ENCODE measurements at regions not wholly inside any gene's neighbourhood (a gene's known extent, or its start where the extent isn't known, plus 50 kb on each side); places are given as distances from the start of the nearest gene placed in this dataset.

DNA sequence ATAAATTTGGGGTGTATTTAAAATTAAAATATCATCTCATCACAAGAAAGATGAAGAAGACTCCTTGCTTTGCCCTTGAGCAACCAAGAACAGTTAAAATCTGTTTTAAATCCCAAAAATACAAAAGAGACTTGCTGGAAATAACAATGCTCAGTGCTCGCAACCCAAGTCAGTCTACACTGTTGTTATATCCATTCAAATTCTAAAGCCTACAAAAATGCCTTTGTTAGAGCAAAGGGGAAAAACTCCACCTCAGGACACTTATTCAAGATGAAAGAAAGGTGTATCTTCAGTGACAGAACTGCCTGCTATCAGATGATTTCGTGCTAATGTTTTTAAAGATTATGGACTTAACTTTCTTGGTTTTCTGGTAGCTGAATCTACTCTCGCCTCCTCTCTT, 111.9 kb upstream of the TANK start:
- TF ChIP-seq, protein P1, sequence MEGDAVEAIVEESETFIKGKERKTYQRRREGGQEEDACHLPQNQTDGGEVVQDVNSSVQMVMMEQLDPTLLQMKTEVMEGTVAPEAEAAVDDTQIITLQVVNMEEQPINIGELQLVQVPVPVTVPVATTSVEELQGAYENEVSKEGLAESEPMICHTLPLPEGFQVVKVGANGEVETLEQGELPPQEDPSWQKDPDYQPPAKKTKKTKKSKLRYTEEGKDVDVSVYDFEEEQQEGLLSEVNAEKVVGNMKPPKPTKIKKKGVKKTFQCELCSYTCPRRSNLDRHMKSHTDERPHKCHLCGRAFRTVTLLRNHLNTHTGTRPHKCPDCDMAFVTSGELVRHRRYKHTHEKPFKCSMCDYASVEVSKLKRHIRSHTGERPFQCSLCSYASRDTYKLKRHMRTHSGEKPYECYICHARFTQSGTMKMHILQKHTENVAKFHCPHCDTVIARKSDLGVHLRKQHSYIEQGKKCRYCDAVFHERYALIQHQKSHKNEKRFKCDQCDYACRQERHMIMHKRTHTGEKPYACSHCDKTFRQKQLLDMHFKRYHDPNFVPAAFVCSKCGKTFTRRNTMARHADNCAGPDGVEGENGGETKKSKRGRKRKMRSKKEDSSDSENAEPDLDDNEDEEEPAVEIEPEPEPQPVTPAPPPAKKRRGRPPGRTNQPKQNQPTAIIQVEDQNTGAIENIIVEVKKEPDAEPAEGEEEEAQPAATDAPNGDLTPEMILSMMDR (IDR thresholded peaks at IDR 0.05): no peak
- no peak for TF ChIP-seq EZH2 (IDR thresholded peaks at IDR 0.05; ENCODE audit: borderline replicate concordance, insufficient read depth, low read depth, low read length, poor library complexity, severe bottlenecking)

Data from B cell (primary cell).